Skeletal muscle cell (primary cell): ENCODE measurements at regions not wholly inside any gene's neighbourhood (a gene's known extent, or its start where the extent isn't known, plus 50 kb on each side); places are given as distances from the start of the nearest gene placed in this dataset.

Experiments
- DNase-seq: peaks from one replicate; pipeline ENCODE4 v3.0.0-alpha.2; 2010; ENCODE audit warnings: low read depth
- H3K4me3 ChIP-seq: 2 replicates; pipeline ENCODE4 v1.5.1; 2011; ENCODE audit warnings: low read depth, mild to moderate bottlenecking, control low read depth, low read length, moderate library complexity

DNA sequence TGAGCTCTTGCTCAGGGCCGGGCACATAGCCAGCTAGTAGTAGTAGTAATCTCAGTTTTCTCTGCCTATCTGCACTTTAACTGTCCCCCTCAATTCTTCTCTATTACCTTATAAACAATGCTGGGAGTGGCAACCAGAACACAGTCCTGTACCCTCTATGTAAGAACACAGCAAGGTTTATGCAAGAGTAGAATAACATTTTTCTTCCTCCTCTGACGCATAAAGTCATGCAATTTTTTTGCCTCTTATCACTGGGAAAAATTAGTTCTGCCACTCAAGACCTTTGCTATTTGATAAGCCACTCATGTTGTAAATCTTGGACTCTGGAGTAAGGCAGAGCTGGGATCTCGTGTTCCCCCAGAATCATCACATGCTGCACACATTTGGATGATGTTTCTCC lies 200.7 kb upstream of the SOX11 start:
- H3K4me3 ChIP-seq, result no peak overlapping the region
- DNase-seq, result no peak

DNA sequence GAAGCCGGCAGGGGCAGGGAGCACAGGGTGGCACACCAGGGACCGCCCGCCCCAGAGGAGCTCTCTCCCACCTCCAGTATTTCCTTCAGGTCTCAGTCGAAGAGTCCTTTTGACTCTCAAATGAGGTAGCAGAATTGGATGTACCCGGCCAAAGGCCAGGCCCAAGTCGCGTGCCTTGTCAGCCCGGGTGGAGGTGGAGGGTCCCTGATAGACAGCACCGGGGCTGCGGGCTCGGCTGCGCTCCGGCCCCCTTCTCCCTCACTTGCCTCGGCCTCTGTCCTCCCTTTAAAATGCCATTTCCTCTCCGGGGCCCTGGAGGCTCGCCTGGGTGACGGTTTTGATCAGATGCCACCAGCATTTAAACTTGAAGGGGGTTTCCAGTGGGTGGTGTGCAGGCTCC lies 198.9 kb upstream of the SOX11 start:
- DNase-seq, result no peak
- H3K4me3 ChIP-seq, result no peak overlapping the region

DNA sequence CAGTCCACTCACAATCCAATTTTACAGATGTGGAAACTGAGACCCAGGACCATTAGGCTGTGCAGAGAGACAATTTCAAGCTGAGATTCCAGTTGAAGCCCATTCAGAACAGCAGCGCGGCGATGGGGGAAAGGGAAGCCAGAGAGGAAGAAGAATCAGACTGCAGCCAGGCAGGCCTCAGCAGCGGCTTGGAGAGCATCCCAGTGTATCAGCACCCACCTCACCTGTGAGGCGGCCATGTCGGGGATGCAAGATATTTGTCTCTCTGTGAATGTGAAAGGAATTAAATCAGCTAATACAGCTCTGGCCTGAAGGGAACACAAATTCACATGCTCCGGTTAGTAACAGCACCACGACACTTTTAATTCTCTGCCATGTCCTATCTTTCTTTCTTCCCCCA lies 198.0 kb upstream of the SOX11 start:
- no peak overlapping the region for H3K4me3 ChIP-seq
- DNase-seq, result no peak

DNA sequence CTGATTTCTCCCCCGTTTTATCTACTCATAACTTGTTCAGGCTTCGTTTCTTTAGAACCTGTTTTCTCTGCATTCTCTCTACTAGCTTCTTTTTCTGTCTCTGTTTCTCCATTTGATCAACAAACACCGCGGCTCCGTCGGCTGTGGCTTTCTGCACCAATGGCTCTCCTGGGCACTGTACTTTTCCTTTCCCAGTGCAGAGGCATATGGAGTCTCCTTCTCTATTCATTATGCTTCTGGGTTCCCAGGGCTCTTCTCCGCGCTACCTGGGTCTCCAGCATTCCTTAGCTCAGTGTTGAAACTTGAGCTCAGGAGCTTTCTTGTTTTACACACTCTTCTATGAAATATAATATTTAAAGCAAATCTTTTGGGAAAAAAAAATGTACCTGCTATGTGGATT lies 196.6 kb upstream of the SOX11 start:
- no peak overlapping the region for H3K4me3 ChIP-seq
- DNase-seq, result no peak

DNA sequence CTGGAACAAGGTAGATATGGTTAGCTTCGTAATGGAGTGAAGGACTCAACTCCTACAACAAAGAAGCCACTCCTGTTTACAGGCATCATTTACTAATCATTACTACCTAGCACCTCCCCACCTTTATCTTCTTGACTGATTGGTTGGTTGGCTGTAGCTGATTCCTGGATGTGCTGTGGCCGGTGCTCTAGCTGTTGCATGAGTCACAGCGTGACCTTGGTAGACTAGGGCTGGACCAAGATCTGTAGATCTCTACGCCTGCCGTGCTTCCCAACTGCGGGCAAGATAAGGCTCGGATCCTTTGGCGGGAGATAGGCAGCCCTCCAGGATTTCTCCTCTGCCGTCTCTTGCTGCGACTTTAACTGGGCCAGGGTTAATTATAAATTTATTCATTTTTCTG lies 194.3 kb upstream of the SOX11 start:
- no peak for DNase-seq
- no peak overlapping the region for H3K4me3 ChIP-seq

DNA sequence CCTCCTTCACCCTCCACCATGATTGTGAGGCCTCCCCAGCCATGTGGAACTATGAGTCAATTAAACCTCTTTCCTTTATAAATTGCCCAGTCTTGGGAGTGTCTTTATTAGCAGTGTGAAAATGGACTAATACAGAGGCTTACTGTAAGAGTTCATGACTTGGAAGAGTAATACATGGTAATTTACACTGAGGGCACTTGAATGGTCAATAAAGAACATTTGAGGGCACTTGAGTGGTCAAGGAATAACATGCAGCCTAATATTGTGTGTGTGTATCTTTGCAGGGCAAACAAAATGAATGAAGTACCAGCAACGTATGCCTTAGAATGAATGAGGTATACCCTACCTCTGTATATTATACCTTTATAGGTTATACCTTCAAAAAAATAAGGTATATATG lies 190.4 kb upstream of the SOX11 start:
- no peak overlapping the region for H3K4me3 ChIP-seq
- no peak for DNase-seq

DNA sequence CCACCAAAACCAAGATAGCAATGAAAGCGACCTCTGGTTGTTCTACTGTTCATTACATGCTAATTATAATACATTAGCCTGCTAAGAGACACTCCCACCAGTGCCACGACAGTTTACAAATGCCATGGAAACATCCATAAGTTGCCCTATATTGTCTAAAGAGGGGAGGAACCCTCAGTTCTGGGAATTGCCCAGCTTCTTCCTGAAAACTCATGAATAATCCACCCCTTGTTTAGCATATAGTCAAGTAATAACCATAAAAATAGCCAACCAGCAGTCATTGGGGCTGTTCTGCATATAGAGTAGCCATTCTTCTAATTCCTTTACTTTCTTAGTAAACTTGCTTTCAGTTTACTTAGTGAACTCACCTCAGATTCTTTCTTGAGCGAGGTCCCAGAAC lies 189.8 kb upstream of the SOX11 start:
- DNase-seq, result no peak
- no peak overlapping the region for H3K4me3 ChIP-seq

DNA sequence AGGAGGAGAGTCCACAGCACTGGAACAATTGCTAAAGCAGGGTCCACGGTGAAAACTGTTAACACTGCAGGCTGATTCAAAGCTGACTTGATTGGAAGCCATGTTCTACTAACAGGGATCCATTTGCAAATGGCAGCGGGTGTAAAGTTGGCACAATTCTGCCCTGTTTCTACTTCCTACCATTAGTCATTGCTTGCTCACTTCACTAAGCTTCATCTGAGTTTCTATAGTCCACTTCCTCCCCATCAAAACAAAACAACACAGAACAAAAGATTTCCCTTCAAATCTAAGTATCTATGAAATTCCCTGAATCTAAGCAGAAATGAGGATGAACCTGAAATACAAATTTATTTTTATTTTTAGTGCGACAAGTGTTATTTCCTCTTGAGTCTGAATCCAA lies 187.4 kb upstream of the SOX11 start:
- no peak for DNase-seq
- no peak overlapping the region for H3K4me3 ChIP-seq

DNA sequence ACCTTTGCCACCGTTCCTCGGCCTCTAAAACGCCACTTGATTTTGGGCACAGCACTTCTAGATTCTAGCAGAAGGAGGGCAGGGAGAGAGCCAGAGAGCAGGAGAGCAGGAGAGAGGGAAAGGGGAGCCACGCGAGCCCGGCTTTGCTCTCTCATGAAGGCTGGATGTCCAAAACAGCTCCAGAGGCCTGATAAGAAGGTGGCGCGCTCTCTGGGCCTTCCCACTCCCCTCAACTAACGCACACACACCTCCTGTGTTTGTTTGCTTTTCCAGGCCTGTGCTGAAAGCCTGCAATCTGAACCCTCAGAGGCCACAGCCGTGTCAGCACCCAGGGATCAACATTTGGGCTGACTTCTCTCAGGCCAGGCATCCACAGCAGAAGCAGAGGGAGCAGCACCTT lies 184.8 kb upstream of the SOX11 start:
- H3K4me3 ChIP-seq, result no peak overlapping the region
- no peak for DNase-seq

DNA sequence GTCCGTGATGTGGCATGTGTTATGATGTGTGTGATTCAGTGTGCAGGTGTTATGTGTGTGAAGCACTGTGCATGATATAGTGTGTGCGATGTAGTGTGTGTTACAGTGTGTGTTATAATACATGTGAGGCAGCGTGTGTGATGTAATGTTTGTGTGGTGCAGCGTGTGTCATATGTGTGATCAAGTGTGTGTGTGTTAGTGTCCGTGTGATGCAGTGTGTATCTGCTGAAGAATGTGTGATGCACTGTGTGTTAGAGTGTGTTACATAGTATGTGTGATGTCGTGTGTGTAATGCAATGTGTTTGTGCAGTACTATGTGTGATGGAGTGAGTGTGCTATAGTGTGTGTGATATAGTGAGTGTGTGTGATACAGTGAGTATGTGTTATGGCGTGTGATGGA lies 182.8 kb upstream of the SOX11 start:
- DNase-seq, result no peak

DNA sequence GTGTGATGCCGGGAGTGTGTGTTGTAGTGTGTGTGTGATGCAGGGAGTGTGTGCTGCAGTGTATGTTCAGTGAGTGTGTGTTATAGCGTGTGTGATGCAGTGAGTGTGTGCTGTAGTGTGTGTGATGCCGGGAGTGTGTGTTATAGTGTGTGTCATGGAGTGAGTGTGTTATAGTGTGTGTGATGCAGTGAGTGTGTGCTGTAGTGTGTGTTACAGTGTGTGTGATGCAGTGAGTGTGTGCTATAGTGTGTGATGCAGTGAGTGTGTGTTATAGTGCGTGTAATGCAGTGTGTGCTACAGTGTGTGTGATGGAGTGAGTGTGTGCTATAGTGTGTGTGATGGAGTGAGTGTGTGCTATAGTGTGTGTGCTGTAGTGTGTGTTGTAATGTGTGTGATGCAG lies 182.1 kb upstream of the SOX11 start:
- H3K4me3 ChIP-seq, result no peak overlapping the region
- no peak for DNase-seq

More for the DNA sequence above, 182.8 kb upstream of the SOX11 start:
- no peak overlapping the region for H3K4me3 ChIP-seq

DNA sequence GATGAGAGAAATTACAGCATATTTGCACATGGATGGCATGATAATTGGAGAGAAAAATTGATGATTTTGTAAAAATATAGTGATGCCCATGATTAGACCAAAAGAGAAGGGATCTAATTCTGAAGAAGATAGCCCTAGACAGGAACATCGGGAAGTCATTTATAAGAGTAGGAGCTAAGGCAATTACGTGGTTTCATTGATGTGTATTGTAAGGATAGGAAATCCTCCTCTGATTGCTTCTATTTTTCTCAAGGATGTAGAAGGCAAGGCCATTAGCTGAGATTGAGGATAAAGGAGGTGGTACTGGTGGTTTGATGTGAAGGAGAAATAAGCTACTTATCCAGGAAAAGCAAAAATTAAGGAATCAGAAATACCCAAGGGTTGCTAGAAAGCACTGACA lies 176.5 kb upstream of the SOX11 start:
- DNase-seq, result no peak
- H3K4me3 ChIP-seq, result no peak overlapping the region

DNA sequence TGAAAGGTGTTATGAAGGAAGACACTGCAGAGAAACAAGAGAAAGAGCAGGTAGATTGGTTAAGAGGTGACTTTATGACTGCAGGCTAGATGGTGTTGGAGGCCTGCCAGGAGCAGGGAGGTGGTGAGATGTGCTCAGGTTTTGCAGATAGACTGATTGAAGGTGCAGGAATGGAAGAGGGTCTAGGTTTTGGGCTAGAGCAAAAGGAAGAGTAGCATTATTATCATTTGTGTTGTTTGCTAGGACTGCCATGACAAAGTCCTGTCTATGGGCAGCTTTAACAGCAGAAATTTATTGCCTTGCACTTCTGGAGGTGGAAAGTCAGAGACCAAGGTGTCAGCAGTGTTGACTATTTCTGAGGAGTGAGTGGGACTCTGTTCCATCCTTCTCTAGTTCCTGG lies 172.9 kb upstream of the SOX11 start:
- DNase-seq, result no peak

DNA sequence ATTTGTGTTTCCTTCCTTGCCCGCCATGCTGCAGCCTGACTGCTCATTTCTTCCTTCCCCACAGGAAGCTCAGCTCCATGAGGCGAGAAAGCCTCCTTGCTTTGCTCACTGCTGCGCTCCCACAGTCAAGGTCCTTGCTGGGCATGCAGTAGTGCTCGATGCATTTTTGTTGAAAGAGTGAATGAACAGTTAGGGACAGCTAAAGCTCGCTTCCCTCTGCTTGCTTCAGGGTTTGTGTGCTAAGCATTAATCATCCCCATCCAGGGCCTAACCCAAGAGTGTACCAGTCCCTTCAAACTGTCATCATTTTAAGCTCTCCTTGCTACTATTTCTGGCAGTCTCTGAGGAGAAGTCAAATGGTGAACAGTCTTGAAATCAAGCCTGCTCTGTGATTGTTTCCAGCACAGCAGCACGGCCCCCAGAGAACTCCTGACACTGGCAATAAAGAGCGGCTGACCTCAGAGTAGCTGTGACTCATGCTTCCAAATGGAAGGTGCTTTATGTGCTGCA lies 171.7 kb upstream of the SOX11 start:
- no peak overlapping the region for H3K4me3 ChIP-seq
- DNase-seq, result peak; percentile 4

More for the DNA sequence above, 172.9 kb upstream of the SOX11 start:
- H3K4me3 ChIP-seq, result no peak overlapping the region

DNA sequence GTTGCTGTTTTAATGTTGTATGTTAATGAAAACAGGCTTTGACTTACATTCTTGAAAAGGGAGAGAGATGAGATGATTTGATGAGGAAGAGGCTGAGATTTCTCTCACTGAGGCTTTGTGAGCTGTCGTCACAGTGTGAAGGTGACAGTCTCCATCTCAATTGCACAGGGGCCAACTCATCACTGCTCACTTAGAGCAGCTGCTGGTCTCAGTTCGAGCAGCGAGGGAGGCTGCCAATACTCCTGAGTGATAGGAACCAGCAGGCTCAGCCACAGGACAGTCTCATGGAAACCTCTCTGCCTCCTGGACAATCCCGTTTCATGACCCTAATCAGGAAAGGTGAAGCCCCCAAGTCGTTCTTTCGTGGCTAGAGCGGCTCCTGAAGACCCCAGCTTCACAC lies 170.7 kb upstream of the SOX11 start:
- no peak for DNase-seq
- no peak overlapping the region for H3K4me3 ChIP-seq

DNA sequence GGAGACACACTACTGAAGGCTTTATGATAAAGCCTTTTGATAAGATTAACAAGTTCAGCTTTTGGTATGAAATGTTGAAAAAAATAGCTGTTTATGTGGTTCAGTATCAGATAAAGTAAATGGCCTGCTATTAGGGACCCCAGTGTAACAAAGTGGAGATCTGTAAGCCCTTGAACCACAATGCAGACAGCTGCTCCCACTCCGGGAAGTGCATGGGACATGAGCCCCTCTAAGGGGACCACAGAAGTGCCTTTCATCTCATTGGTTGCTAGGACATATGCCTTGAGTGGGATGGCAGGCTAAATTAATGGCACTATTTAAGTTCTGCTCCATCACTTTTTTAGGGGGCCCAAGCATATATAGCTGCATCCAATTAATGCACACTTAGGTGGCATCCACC lies 167.6 kb upstream of the SOX11 start:
- H3K4me3 ChIP-seq, result no peak overlapping the region
- no peak for DNase-seq

DNA sequence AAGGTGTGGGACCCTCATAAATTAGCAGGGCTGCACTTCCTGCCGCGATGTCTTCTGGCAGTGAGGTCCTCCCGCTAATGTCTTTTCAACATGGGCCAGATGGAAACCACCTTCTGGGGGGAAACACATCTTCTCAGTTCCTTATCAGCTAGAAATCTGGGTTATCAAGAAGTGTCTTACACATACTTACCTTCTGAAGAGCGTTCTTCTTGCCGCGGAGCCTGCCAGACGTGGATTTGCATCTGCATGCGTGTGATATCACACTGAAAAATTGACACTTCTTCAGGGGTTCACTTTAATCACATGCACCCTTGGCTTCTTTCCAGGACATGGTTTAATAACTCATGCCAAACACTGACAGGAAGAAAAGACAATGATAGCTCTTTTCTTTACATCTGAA lies 163.5 kb upstream of the SOX11 start:
- H3K4me3 ChIP-seq, result no peak overlapping the region
- DNase-seq, result no peak

DNA sequence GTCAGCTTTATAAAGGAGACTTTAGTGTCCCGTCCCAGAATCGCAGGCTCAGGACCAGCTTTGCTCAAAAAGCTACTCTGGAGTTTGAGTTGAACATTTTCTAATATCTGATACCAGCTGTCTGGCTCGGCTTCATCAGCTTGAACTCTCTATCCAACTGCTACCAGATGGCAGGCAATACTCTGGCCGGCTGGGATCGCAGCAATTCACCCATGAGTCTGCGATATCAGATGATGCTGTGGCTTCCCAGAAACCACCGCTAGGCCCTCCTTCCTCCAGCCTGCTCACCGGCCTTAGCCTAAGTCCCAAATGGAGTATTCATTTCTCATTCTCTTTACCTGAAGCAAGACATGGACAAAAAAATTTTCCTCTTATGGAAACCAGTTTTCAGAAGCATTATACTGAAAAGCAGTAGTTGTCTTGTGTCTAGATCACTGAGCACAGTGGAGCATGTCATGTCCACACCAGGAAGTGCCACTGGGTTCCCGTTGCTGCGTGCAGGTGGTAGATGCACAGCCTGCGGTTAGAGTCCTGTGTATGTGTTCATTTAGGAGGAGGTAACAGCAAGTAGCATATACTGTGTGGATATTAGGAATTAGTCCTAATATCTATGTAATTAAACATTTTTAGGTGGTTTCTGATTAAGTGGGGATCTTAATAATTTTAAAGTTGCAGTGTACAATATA lies 162.0 kb upstream of the SOX11 start:
- H3K4me3 ChIP-seq, result no peak overlapping the region
- DNase-seq, result no peak

DNA sequence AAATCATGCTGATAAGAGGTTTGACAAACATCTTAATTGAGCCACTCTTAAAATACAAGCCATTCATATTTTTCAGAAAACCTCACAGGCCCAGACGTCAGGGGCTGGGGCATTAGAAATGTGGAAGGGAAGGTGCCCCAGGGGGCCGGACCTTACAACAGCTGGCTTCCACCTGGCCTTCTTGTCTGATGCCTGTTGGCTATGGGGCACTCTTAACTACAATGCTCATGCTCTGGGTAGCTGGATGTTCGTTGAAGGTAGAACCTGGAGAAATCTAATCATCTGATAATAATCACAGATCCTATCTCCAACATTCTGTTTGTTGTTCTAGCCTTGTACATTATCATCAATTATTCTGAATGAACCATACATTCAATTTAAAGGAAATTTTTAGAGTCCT lies 156.9 kb upstream of the SOX11 start:
- H3K4me3 ChIP-seq, result no peak overlapping the region
- no peak for DNase-seq

DNA sequence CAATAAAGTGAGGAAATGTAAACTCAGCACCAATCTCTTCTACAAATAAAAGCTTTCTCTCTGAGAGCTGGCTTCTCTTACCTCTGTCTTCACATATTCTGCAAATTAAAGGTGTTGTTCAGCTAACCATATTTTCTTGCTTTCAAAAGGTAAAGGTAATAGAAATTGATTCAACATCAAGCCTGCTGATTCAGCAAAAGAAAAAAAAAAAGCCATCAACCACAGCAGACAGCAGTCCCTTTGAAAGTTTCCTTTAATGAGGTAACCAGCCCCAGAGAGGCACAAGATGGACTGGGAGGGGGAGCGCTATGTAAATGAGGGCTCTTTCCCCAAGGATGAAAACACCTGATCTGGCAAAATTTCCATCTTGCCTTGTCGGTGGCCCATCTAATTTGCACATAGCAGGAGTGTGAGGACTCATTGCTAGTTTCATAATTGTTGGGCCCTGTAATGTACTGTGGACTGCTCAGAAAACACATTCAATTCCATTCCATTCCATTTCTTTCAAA lies 154.9 kb upstream of the SOX11 start:
- no peak for DNase-seq
- H3K4me3 ChIP-seq, result no peak overlapping the region

DNA sequence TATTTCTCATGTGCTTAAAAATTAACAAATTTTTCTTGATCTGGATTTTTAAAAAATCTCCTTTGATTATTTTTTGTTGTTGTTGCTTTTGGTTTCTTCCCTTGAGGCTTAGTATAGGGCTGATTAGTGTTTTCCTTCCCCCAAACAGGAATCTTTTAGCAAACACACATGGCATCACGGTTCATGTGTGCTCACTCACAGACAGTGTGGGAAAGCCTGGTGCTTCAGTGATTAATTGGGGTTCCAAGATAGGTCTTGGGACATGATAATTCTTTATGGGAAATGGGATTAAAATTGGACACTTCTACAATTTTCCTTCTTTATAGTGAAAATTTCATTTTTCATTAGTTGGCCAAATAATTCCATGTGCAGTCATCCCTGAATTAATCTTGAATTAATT lies 153.9 kb upstream of the SOX11 start:
- H3K4me3 ChIP-seq, result no peak overlapping the region
- no peak for DNase-seq

DNA sequence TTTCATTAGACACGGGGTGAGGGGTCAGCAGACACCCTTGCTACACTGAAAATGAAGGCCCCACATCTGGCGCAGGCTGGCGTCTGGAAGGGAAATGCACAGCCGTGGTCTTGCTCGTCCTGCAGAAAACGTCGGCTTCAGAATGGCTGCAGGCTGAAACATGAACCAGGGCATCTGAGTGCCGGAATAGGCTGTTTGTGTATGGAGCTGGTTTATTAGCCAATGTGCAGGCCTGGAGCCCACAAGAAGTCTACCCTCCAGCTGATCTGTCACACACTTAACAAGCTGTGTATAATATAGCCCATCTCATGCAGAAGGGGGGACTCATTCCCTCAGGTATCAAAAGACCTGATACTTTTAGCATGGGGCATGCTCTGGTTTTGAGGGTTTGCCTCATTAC lies 153.4 kb upstream of the SOX11 start:
- no peak for DNase-seq
- no peak overlapping the region for H3K4me3 ChIP-seq
